ENCODE measurements at regions not wholly inside any gene's neighbourhood (a gene's known extent, or its start where the extent isn't known, plus 50 kb on each side); places are given as distances from the start of the nearest gene placed in this dataset.
A peak's percentile ranks its signal among the peaks of the same experiment; 100 is the strongest.

- TF ChIP-seq, protein P1, sequence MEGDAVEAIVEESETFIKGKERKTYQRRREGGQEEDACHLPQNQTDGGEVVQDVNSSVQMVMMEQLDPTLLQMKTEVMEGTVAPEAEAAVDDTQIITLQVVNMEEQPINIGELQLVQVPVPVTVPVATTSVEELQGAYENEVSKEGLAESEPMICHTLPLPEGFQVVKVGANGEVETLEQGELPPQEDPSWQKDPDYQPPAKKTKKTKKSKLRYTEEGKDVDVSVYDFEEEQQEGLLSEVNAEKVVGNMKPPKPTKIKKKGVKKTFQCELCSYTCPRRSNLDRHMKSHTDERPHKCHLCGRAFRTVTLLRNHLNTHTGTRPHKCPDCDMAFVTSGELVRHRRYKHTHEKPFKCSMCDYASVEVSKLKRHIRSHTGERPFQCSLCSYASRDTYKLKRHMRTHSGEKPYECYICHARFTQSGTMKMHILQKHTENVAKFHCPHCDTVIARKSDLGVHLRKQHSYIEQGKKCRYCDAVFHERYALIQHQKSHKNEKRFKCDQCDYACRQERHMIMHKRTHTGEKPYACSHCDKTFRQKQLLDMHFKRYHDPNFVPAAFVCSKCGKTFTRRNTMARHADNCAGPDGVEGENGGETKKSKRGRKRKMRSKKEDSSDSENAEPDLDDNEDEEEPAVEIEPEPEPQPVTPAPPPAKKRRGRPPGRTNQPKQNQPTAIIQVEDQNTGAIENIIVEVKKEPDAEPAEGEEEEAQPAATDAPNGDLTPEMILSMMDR (conservative IDR thresholded peaks at IDR 0.05; ENCODE audit: low read depth), result no peak
- ChIA-PET POLR2A (ENCODE audit: low non-redundant PET) (no interaction called here), CTCF (no interaction called here)
- no peak for DNase-seq (ENCODE audit: low spot score)
- no peak overlapping the region for H3K27ac ChIP-seq
Measured at GRCh38 chr1:55645270-55645669, 430.1 kb upstream of the USP24 start.

DNA sequence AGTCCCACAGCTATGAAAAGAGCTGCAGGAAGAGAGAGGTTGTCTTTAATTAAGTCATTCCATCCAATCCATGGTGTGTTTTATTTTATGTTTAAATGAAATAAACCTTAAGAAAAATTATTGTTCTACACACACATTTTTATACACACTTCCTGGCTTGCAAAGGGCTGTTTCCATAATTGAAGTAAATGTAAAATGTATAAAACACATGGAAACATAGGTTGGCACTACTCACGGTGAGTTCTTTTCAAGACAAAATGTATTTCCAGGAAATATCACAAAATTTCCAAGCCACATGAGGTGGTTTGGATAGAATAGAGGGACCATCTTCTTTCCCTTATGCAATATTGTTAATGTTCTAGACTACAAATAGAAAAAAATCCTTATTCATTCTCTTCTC lies 426.8 kb upstream of the USP24 start:
- ChIA-PET CTCF (no interaction called here), POLR2A (ENCODE audit: low non-redundant PET) (no interaction called here)
- TF ChIP-seq, protein P1 (conservative IDR thresholded peaks at IDR 0.05; ENCODE audit: low read depth), result no peak
- DNase-seq (ENCODE audit: low spot score), result no peak
- no peak overlapping the region for H3K27ac ChIP-seq

DNA sequence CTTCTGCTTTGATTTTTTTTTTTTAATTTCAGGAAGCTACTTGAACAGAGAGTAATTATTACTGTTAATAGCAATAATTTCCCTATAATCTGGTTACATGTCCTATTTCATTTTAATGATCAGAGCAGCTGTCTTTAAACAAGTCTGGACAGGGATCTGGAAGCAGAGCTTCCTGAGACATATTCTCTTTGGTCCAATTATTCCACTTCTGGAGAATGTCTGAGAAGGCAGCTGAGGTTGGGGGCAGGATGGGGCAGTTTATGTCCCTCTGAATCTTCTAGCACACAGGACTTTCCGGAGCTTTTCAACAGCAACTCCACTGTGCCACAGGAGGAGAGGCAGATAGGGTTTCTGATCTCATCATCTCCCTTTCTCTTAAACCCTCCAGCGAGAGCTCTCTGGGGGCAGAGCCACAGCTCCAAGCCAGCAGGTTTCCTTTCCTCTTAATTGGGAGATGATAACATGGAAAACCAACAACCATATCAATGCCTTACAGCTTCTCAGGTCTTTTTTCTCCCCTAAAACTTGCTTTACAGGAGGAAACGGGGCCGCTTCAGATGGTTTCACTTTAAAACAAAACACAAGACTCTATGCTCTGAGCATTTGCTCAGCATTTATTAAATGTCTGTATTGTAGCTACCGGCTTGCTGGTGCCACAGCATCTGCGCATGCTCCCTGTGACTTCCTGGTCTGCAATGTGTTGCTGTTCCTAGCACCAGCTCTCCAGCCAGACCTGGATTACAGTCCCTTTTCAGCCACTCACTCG lies 425.7 kb upstream of the USP24 start:
- H3K27ac ChIP-seq, result peak overlapping the region; percentile 54
- ChIA-PET POLR2A (ENCODE audit: low non-redundant PET) (no interaction called here), CTCF (no interaction called here)
- DNase-seq (ENCODE audit: low spot score), result no peak
- TF ChIP-seq, protein P1 (conservative IDR thresholded peaks at IDR 0.05; ENCODE audit: low read depth), result no peak

GRCh38 chr1:55639526-55639925 lies 424.4 kb upstream of the USP24 start:
- TF ChIP-seq, protein P1 (conservative IDR thresholded peaks at IDR 0.05; ENCODE audit: low read depth), result no peak
- no peak overlapping the region for H3K27ac ChIP-seq
- POLR2A ChIA-PET (ENCODE audit: low non-redundant PET), result no interaction called here
- no peak for DNase-seq (ENCODE audit: low spot score)
- CTCF ChIA-PET, result interaction anchor here (0.9 kb wide), 1 partner anchor 12 kb away, joined by 3 read pairs; no protein-coding TSS in a partner anchor

DNA sequence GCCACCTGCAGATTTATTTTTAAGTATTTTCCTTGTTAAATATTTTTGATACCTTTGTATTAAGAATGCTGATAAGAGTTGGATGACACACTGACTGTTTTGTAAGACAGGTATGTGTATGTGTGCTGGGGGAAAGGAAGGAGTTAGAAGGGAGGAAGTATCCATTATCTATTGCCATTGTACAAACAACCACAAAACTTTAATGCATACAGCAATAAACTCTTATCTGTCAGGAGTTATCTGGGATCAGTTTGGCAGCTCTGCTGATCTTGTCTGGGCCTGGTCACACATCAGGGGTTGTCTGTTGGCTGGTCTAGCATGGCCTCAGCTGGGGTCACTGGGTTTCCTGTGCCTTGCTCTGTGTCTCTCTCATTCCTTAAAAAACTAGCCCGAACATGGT lies 423.9 kb upstream of the USP24 start:
- CTCF ChIA-PET, result no interaction called here
- POLR2A ChIA-PET (ENCODE audit: low non-redundant PET), result no interaction called here
- no peak overlapping the region for H3K27ac ChIP-seq
- DNase-seq (ENCODE audit: low spot score), result no peak
- TF ChIP-seq, protein P1 (conservative IDR thresholded peaks at IDR 0.05; ENCODE audit: low read depth), result no peak

DNA sequence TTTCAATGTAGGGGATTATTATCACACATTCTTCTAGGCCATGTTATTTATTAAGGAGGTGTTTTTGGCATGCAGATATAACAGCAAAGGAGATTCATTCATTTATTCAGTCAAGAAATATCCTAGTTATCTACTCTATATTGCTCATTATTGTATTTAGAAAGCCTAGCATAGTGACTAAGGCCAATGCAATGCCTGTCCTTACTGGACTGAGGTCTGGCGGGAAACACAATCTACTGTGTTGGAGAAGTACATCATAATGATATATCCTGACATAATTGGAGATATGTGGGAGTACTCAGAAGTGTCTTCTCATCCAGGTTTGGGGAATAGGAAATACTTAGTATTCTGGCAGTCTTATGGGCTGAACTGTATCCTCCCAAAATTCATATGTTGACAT lies 421.5 kb upstream of the USP24 start:
- H3K27ac ChIP-seq, result no peak overlapping the region
- TF ChIP-seq, protein P1 (conservative IDR thresholded peaks at IDR 0.05; ENCODE audit: low read depth), result no peak
- ChIA-PET CTCF (no interaction called here), POLR2A (ENCODE audit: low non-redundant PET) (no interaction called here)
- no peak for DNase-seq (ENCODE audit: low spot score)

Data from RWPE1 (cell line).